ENCODE measurements at regions not wholly inside any gene's neighbourhood (a gene's known extent, or its start where the extent isn't known, plus 50 kb on each side); places are given as distances from the start of the nearest gene placed in this dataset.
A peak's percentile ranks its signal among the peaks of the same experiment; 100 is the strongest.

GRCh38 chr3:4151859-4152258, 151.3 kb upstream of the SETMAR start:
- DNase-seq = no peak
- H3K9me3 ChIP-seq = no peaks in the 10 kb centered on the region
- no peaks in the 10 kb centered on the region for H3K4me1 ChIP-seq
- no peak overlapping the region for H3K27ac ChIP-seq
- no peak for TF ChIP-seq CTCF (IDR thresholded peaks at IDR 0.05)
- TF ChIP-seq EP300 (IDR thresholded peaks at IDR 0.05) = no peak
- TF ChIP-seq POLR2AphosphoS5 (IDR thresholded peaks at IDR 0.05) = no peak
- TF ChIP-seq POLR2A (IDR thresholded peaks at IDR 0.05) = no peak
- H3K4me3 ChIP-seq = no peak overlapping the region
- no peaks in the 10 kb centered on the region for H3K36me3 ChIP-seq
- no peaks in the 10 kb centered on the region for H3K27me3 ChIP-seq
- WGBS, 5 donors = 82 to 96% (median 89%) methylated on average over 1 of the region's 1 CpG
- intact Hi-C loops (cut with DNase I; ENCODE audit: low total_unique reads) = no loop called here

DNA sequence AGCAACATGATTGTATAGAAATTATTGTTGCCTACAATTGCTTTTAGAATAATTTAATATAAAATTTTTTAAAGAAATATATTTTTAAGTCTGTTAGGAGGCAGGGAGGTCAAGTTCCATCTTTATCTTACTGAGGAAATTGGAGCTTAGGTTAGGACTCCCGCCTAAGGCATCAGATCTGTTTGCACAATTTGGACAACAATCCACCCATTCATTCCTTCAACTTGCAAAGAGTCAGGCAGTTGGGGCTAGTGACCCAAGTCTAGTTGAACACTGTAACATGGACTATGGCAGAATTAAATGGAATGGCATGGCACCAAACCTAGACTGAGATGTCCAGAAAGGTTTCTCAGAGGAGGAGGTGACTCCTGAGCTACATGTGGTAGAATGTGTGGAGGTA, 149.4 kb upstream of the SETMAR start:
- Histone ChIP-seq H3K4me1 (no peaks in the 10 kb centered on the region), H3K9me3 (no peaks in the 10 kb centered on the region), H3K4me3 (no peak overlapping the region), H3K27ac (no peak overlapping the region), H3K27me3 (no peaks in the 10 kb centered on the region), H3K36me3 (no peaks in the 10 kb centered on the region)
- DNase-seq = no peak
- WGBS, 5 donors = 38 to 52% (median 45%) methylated on average over 1 of the region's 1 CpG
- no peak for TF ChIP-seq CTCF (IDR thresholded peaks at IDR 0.05)
- no peak for TF ChIP-seq POLR2A (IDR thresholded peaks at IDR 0.05)
- no peak for TF ChIP-seq EP300 (IDR thresholded peaks at IDR 0.05)
- TF ChIP-seq POLR2AphosphoS5 (IDR thresholded peaks at IDR 0.05) = no peak
- intact Hi-C loops (cut with DNase I; ENCODE audit: low total_unique reads) = no loop called here

GRCh38 chr3:4158329-4158728, 144.8 kb upstream of the SETMAR start:
- intact Hi-C loops (cut with DNase I; ENCODE audit: low total_unique reads) = no loop called here
- TF ChIP-seq POLR2A (IDR thresholded peaks at IDR 0.05) = no peak
- no peak for TF ChIP-seq EP300 (IDR thresholded peaks at IDR 0.05)
- TF ChIP-seq CTCF (IDR thresholded peaks at IDR 0.05) = no peak
- TF ChIP-seq POLR2AphosphoS5 (IDR thresholded peaks at IDR 0.05) = no peak
- H3K4me1 ChIP-seq = no peaks in the 10 kb centered on the region
- WGBS, 5 donors = 85 to 97% (median 92%) methylated on average over 2 of the region's 2 CpGs
- H3K27ac ChIP-seq = no peak overlapping the region
- no peak overlapping the region for H3K4me3 ChIP-seq
- H3K9me3 ChIP-seq = no peaks in the 10 kb centered on the region
- no peaks in the 10 kb centered on the region for H3K36me3 ChIP-seq
- no peak for DNase-seq
- no peaks in the 10 kb centered on the region for H3K27me3 ChIP-seq

DNA sequence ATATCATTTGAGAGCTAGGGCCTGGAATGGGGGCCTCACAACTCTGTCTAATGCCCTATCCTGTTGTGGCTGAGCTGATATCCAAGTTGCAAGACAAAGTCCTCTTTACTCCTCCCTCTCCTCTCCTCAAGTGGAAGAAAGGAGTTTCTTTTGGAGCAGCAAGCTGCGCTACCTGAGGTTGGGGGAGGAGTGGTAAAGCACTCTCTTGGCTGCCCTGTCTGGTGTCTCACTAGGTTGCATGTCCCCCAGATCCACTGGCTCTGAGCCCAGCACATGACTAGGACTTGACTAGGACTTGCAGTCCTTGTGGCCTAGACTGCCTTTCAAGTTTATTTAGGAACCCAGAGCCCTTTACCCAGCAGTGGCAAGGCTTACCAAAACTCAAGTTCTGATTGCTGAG, 141.1 kb upstream of the SETMAR start:
- intact Hi-C loops (cut with DNase I; ENCODE audit: low total_unique reads) = no loop called here
- Histone ChIP-seq H3K36me3 (no peaks in the 10 kb centered on the region), H3K9me3 (peaks cover 0 to 9% (median 4%) of the 10 kb centered on the region in 4 donors), H3K27ac (no peak overlapping the region), H3K4me3 (no peak overlapping the region), H3K27me3 (no peaks in the 10 kb centered on the region), H3K4me1 (no peaks in the 10 kb centered on the region)
- TF ChIP-seq EP300 (IDR thresholded peaks at IDR 0.05) (no peak), POLR2AphosphoS5 (IDR thresholded peaks at IDR 0.05) (no peak), POLR2A (IDR thresholded peaks at IDR 0.05) (no peak), CTCF (IDR thresholded peaks at IDR 0.05) (no peak)
- WGBS, 5 donors = 56 to 100% (median 94%) methylated on average over 1 of the region's 1 CpG
- peak; percentile 18 to 33 for DNase-seq
